ENCODE measurements at regions not wholly inside any gene's neighbourhood (a gene's known extent, or its start where the extent isn't known, plus 50 kb on each side); places are given as distances from the start of the nearest gene placed in this dataset.

DNA sequence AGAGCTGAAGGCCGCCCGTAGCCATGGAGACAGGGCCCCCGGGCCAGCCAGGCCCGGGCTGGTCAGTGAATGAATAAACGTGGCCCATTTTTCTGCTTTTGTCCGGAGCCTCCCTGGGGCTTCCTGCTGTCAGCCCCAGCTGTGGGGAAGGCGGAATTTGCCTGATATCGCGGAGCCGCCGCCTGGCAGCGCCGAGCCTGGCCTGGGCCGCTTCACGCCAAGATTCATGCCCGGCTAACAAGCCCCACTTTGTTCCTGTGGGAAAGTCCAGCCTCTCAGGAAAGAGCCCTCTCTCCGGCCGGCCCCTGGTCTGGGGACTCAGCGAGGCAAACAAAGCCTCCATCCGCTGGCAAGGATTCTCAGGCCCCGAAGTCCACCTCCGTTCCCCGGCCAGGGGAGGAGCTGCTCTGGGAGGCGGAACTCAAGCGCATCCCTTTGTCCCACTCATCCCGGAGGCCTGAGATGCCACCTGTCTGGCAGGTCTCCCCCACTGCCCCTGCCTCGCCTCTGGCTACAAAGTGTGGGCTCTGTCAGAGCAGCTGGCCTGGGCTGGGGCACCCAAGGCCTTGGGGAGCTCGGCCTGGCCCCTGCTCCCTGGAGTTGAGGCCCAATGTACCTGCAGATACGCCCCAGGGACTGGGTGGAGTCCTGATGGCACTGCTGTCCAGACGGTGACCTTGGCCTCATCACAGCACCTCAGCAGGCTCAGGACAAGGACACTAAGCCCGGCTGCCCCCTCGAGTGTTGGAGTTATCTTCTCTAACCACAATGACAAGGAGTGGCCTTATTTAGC is 51.6 kb upstream of the SLC6A11 start:
- Histone ChIP-seq H3K4me3 (no peak overlapping the region), H3K9me3 (no peaks in the 10 kb centered on the region), H3K4me1 (replicated peaks) (no peaks in the 10 kb centered on the region), H3K27me3 (replicated peaks; ENCODE audit: insufficient read depth) (peaks cover 4% of the 10 kb centered on the region), H3K27ac (no peak overlapping the region), H3K36me3 (no peaks in the 10 kb centered on the region)
- intact Hi-C loops (cut with DNase I): no loop called here
- TF ChIP-seq POLR2AphosphoS5 (IDR thresholded peaks at IDR 0.05) (no peak), POLR2A (IDR thresholded peaks at IDR 0.05) (no peak), CTCF (IDR thresholded peaks at IDR 0.05) (no peak)
- WGBS: 49% methylated on average over 32 of the region's 32 CpGs
- DNase-seq (ENCODE audit: low spot score): no peak

- intact Hi-C loops (cut with DNase I): no loop called here
- no peak for DNase-seq (ENCODE audit: low spot score)
- WGBS: 64% methylated on average over 4 of the region's 4 CpGs
Measured at GRCh38 chr3:10766049-10766705, 49.9 kb upstream of the SLC6A11 start.

More at GRCh38 chr3:10766049-10766705, 49.9 kb upstream of the SLC6A11 start:
- Histone ChIP-seq H3K9me3 (no peaks in the 10 kb centered on the region), H3K36me3 (no peaks in the 10 kb centered on the region), H3K27me3 (replicated peaks; ENCODE audit: insufficient read depth) (peaks cover 4% of the 10 kb centered on the region), H3K4me1 (replicated peaks) (no peaks in the 10 kb centered on the region), H3K4me3 (no peak overlapping the region), H3K27ac (no peak overlapping the region)
- TF ChIP-seq POLR2A (IDR thresholded peaks at IDR 0.05): no peak
- TF ChIP-seq POLR2AphosphoS5 (IDR thresholded peaks at IDR 0.05): no peak
- no peak for TF ChIP-seq CTCF (IDR thresholded peaks at IDR 0.05)

All from prostate gland (tissue), 2 donors.